Caco-2 (cell line): ENCODE measurements at regions not wholly inside any gene's neighbourhood (a gene's known extent, or its start where the extent isn't known, plus 50 kb on each side); places are given as distances from the start of the nearest gene placed in this dataset.

Experiments
- BruUV-seq: library from RNA; stranded (reverse); fragments of 400-500 nt; replicated peaks from 2 replicates; lab custom pipeline; 2021; lab: Mats Ljungman, UMichigan
- CTCF ChIA-PET: fragments of 300-600 bp; sonication (Branson Sonifier 250); formaldehyde crosslinking; loops from one replicate; lab custom pipeline; 2022; ENCODE audit warnings: antibody characterized with exemption; lab: Charles Lee
- POLR2A ChIA-PET: fragments of 300-600 bp; sonication (Branson Sonifier 250); formaldehyde crosslinking; loops from one replicate; lab custom pipeline; 2022; ENCODE audit warnings: antibody characterized with exemption; lab: Charles Lee
- DNase-seq, 2 experiments: peaks; one replicate each; pipeline versions ENCODE4 v3.0.0 to v3.0.0-alpha.2; 2020 to 2022
- H3K27me3 ChIP-seq: replicated peaks from 2 replicates; pipeline ENCODE4 v1.6.0; 2011; ENCODE audit warnings: low read length; ENCODE audit not compliant: control insufficient read depth, insufficient read depth
- H3K36me3 ChIP-seq: 2 replicates; pipeline ENCODE4 v1.5.1; 2011; ENCODE audit warnings: low read length; ENCODE audit not compliant: control insufficient read depth, insufficient read depth
- H3K4me1 ChIP-seq: fragments of 250-450 bp; sonication (Bioruptor Pico); 2 replicates; pipeline ENCODE4 v1.5.1; 2020; ENCODE audit warnings: mild to moderate bottlenecking
- H3K4me3 ChIP-seq: 2 replicates; pipeline ENCODE4 v1.5.1; 2011; ENCODE audit warnings: low read depth, mild to moderate bottlenecking, control low read depth, low read length
- H3K9me3 ChIP-seq: fragments of 250-450 bp; sonication (Bioruptor Pico); 2 replicates; pipeline ENCODE4 v1.5.1; 2020; ENCODE audit warnings: mild to moderate bottlenecking, moderate library complexity
- H3K27ac Mint-ChIP-seq: one replicate; pipeline ENCODE4 v1.8.0; 2022; ENCODE audit warnings: mixed read lengths; ENCODE audit not compliant: unreplicated experiment
- H3K27me3 Mint-ChIP-seq: one replicate; pipeline ENCODE4 v1.8.0; 2022; ENCODE audit warnings: mixed read lengths; ENCODE audit not compliant: insufficient read depth, unreplicated experiment
- H3K36me3 Mint-ChIP-seq: one replicate; pipeline ENCODE4 v1.8.0; 2022; ENCODE audit warnings: mild to moderate bottlenecking, mixed read lengths; ENCODE audit not compliant: insufficient read depth, unreplicated experiment
- H3K4me1 Mint-ChIP-seq: one replicate; pipeline ENCODE4 v1.8.0; 2022; ENCODE audit warnings: low read depth, mixed read lengths; ENCODE audit not compliant: unreplicated experiment
- H3K4me3 Mint-ChIP-seq: one replicate; pipeline ENCODE4 v1.8.0; 2022; ENCODE audit warnings: mild to moderate bottlenecking, moderate library complexity, mixed read lengths; ENCODE audit not compliant: unreplicated experiment
- H3K9me3 Mint-ChIP-seq: one replicate; pipeline ENCODE4 v1.8.0; 2022; ENCODE audit warnings: mixed read lengths; ENCODE audit not compliant: unreplicated experiment
- CTCF ChIP-seq, 2 experiments: fragments of 200-600 bp in 1 of 2; IDR thresholded peaks; 1 replicate in 1 of 2; 2 replicates in 1 of 2; pipeline versions ENCODE4 v1.5.1 to v1.8.0; 2011 to 2022; ENCODE audit warnings: antibody characterized with exemption in 1 of 2, control low read depth in 1 of 2, inconsistent platforms in 1 of 2, low read depth in 1 of 2, low read length in 1 of 2, mild to moderate bottlenecking in 1 of 2, moderate library complexity in 1 of 2; ENCODE audit not compliant: insufficient read depth in 1 of 2, severe bottlenecking in 1 of 2, unreplicated experiment in 1 of 2
- intact Hi-C: fragments of 100-400 bp; cut with micrococcal nuclease; formaldehyde crosslinking; loops from one replicate; pipeline ENCODE4 v1.10.0; 2022; ENCODE audit not compliant: unreplicated experiment

DNA sequence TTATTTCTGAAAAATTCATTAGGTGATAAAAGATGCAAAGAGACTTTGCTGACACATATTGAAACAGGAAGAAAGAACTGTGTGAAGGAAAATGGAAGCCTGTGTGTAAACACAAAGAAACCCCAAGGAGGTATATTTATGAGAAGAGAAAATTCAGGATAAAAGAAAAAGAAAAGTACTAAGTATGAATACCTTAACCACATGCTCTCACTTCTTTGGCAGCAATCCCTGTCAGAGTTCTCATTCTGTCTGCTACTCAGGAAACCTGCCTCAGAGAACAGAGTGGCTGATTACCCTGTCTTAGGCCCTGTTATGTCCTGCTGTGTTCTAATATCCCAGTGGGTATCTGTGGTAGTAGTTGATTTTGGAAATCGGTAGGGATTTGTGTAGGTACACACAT, 457.9 kb downstream of the TBC1D32 start:
- Histone ChIP-seq H3K4me3 (no peak overlapping the region), H3K27me3 (no peaks in the 10 kb centered on the region), H3K36me3 (no peaks in the 10 kb centered on the region), H3K9me3 (no peaks in the 10 kb centered on the region), H3K4me1 (no peaks in the 10 kb centered on the region)
- Mint-ChIP-seq H3K27me3 (peaks cover 3% of the 10 kb centered on the region), H3K27ac (no peak overlapping the region), H3K36me3 (no peaks in the 10 kb centered on the region), H3K9me3 (peaks cover 10% of the 10 kb centered on the region), H3K4me3 (no peak overlapping the region), H3K4me1 (no peaks in the 10 kb centered on the region)
- no peak for TF ChIP-seq CTCF (IDR thresholded peaks at IDR 0.05; ENCODE audit: insufficient read depth in 1 of 2, low read depth in 1 of 2, low read length in 1 of 2, severe bottlenecking in 1 of 2, unreplicated experiment in 1 of 2)
- CTCF ChIA-PET, result no interaction called here
- POLR2A ChIA-PET, result no interaction called here
- intact Hi-C loops, result no loop called here
- BruUV-seq, result no TSS peak
- no peak for DNase-seq

GRCh38 chr6:120875900-120876299, 458.4 kb downstream of the TBC1D32 start:
- ChIA-PET POLR2A (no interaction called here), CTCF (no interaction called here)
- Histone ChIP-seq H3K4me1 (no peaks in the 10 kb centered on the region), H3K27me3 (no peaks in the 10 kb centered on the region), H3K9me3 (no peaks in the 10 kb centered on the region), H3K36me3 (no peaks in the 10 kb centered on the region), H3K4me3 (no peak overlapping the region)
- no peak for TF ChIP-seq CTCF (IDR thresholded peaks at IDR 0.05; ENCODE audit: insufficient read depth in 1 of 2, low read depth in 1 of 2, low read length in 1 of 2, severe bottlenecking in 1 of 2, unreplicated experiment in 1 of 2)
- H3K27me3 Mint-ChIP-seq, result peaks cover 3% of the 10 kb centered on the region
- no peak for DNase-seq
- peaks cover 10% of the 10 kb centered on the region for H3K9me3 Mint-ChIP-seq
- no peak overlapping the region for H3K27ac Mint-ChIP-seq
- intact Hi-C loops, result no loop called here
- H3K36me3 Mint-ChIP-seq, result no peaks in the 10 kb centered on the region
- no peak overlapping the region for H3K4me3 Mint-ChIP-seq
- no peaks in the 10 kb centered on the region for H3K4me1 Mint-ChIP-seq
- no TSS peak for BruUV-seq

DNA sequence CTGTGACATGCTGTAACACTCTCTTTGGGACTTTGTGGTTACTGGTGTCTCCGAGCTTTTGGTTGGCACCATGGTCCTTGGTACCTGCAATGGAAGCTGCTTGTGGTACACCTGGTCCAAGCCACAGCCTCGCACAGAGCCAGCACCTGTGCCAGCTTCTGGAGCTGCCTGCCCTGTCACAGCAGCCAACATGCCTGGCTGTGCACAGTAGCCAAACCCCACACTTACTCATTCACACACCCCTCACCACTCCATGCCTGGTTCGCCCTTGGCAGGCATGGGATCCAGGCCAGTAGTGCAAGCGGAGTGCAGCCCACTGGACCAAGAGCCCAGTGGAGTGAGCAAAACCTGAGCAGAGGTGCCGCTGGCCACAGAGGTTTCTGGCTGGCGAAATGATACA, 459.9 kb downstream of the TBC1D32 start:
- Mint-ChIP-seq H3K4me3 (no peak overlapping the region), H3K9me3 (peaks cover 10% of the 10 kb centered on the region), H3K4me1 (no peaks in the 10 kb centered on the region), H3K36me3 (no peaks in the 10 kb centered on the region), H3K27ac (no peak overlapping the region), H3K27me3 (peaks cover 3% of the 10 kb centered on the region)
- Histone ChIP-seq H3K4me1 (no peaks in the 10 kb centered on the region), H3K36me3 (no peaks in the 10 kb centered on the region), H3K9me3 (no peaks in the 10 kb centered on the region), H3K27me3 (no peaks in the 10 kb centered on the region), H3K4me3 (no peak overlapping the region)
- TF ChIP-seq CTCF (IDR thresholded peaks at IDR 0.05; ENCODE audit: insufficient read depth in 1 of 2, low read depth in 1 of 2, low read length in 1 of 2, severe bottlenecking in 1 of 2, unreplicated experiment in 1 of 2), result no peak
- intact Hi-C loops, result no loop called here
- no peak for DNase-seq
- ChIA-PET POLR2A (no interaction called here), CTCF (no interaction called here)
- BruUV-seq, result no TSS peak
